ENCODE measurements at regions not wholly inside any gene's neighbourhood (a gene's known extent, or its start where the extent isn't known, plus 50 kb on each side); places are given as distances from the start of the nearest gene placed in this dataset.

DNA sequence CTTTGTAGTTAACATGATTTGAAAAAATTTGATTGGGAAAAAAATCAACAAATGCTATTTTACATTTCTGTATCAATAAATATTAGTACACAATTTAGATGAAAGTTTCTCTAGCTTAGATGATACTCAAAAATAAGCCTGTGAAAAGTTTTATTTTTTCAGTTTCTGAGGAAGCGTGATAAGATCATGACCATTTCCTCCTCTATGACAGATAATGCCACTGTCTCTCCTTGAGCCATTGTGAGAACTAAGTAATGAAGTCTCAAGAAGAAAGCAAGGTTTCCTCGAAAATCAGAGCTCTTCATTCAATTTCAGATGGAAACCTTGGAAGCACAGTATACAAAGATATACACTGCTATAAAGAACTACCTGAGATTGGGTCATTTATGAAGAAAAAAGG is 395.0 kb downstream of the HDGFL1 start:
- Histone ChIP-seq H3K4me3 (replicated peaks in 1 of 4; ENCODE audit: control extremely low read depth in 1 of 4, insufficient read depth in 1 of 4, low read depth in 3 of 4, low read length in 4 of 4) (no peak overlapping the region), H3K27ac (ENCODE audit: insufficient read depth, low read length) (no peak overlapping the region), H2AFZ (ENCODE audit: low read length) (no peak overlapping the region), H3K36me3 (ENCODE audit: control insufficient read depth, insufficient read depth, low read length) (no peaks in the 10 kb centered on the region), H3K27me3 (ENCODE audit: control insufficient read depth, insufficient read depth, low read length) (no peaks in the 10 kb centered on the region), H3K9me3 (ENCODE audit: control insufficient read depth, insufficient read depth, low read depth, low read length) (no peaks in the 10 kb centered on the region), H3K9ac (ENCODE audit: insufficient read depth, low read length) (no peak overlapping the region), H4K20me1 (ENCODE audit: control insufficient read depth, extremely low read depth, insufficient read depth, low read length) (no peaks in the 10 kb centered on the region), H3K4me1 (ENCODE audit: control insufficient read depth, extremely low read depth, insufficient read depth, low read length) (no peaks in the 10 kb centered on the region), H3K4me2 (ENCODE audit: extremely low read depth, insufficient read depth, low read length) (no peak overlapping the region), H3K79me2 (ENCODE audit: control insufficient read depth, insufficient read depth, low read length) (no peaks in the 10 kb centered on the region)
- no peak for TF ChIP-seq EZH2 (IDR thresholded peaks at IDR 0.05; ENCODE audit: low read length, missing control alignments)
- TF ChIP-seq, protein P1, sequence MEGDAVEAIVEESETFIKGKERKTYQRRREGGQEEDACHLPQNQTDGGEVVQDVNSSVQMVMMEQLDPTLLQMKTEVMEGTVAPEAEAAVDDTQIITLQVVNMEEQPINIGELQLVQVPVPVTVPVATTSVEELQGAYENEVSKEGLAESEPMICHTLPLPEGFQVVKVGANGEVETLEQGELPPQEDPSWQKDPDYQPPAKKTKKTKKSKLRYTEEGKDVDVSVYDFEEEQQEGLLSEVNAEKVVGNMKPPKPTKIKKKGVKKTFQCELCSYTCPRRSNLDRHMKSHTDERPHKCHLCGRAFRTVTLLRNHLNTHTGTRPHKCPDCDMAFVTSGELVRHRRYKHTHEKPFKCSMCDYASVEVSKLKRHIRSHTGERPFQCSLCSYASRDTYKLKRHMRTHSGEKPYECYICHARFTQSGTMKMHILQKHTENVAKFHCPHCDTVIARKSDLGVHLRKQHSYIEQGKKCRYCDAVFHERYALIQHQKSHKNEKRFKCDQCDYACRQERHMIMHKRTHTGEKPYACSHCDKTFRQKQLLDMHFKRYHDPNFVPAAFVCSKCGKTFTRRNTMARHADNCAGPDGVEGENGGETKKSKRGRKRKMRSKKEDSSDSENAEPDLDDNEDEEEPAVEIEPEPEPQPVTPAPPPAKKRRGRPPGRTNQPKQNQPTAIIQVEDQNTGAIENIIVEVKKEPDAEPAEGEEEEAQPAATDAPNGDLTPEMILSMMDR (conservative IDR thresholded peaks at IDR 0.05 in 1 of 2, IDR thresholded peaks at IDR 0.05 in 1 of 2; ENCODE audit: low read depth in 1 of 2, low read length in 2 of 2) = no peak
- no peak for DNase-seq (ENCODE audit: low read depth in 2 of 2)

DNA sequence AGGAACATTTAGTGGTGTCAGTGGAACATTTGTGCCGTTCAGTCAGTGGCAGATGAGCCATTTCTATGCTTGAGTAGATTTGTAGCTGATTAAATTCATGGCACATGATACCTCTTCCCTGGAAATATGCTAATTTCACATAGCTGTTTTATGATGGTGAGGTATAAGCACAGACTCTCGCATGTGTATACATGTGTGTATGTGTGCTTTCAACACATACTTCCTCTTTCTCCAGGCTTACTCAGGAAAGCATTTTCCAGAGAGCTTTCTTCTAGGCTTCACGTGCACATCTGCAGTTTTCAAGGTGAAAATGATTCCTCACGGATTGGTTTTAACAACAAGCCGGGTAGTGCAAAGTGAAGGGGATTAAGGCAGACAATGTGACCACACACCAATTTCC is 396.5 kb downstream of the HDGFL1 start:
- no peaks in the 10 kb centered on the region for H3K79me2 ChIP-seq (ENCODE audit: control insufficient read depth, insufficient read depth, low read length)

DNA sequence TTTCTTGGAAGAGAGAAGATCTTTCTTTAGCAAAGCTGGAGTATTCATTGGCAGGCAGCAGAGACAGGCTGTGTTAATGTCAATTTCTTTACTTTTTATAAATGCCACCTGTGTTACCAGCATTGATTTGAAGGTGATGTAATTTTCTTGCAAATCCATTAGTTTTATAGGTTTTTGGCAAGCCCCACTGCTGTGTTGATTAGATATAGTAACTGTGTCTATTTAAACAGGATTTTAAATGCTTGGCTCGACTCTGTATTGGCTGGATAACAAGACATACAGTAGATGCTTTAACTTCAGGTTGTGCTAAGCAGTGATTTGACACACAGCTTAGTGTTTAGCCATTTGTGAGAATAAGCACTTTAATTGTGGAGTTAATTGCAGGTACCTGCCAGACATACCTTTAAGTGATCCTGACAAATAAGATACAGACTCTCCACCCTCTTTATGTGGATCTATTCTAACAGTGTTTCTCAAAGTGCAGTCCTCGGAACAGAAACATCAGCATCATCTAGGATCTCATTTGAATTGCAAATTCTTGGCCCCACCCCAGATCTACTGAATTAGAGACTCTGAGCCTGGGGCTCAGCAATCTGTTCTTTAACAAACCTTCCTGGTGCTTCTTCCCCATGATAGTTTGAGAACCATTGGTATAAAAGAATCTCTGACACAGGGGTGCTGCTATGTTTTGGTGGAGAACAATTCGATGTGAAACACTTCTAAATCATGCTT is 397.5 kb downstream of the HDGFL1 start:
- DNase-seq (ENCODE audit: low read depth in 2 of 2) = no peak
- no peaks in the 10 kb centered on the region for H3K4me1 ChIP-seq (ENCODE audit: control insufficient read depth, extremely low read depth, insufficient read depth, low read length)
- no peak overlapping the region for H3K4me2 ChIP-seq (ENCODE audit: extremely low read depth, insufficient read depth, low read length)
- H3K36me3 ChIP-seq (ENCODE audit: control insufficient read depth, insufficient read depth, low read length) = no peaks in the 10 kb centered on the region
- H2AFZ ChIP-seq (ENCODE audit: low read length) = no peak overlapping the region
- H3K9me3 ChIP-seq (ENCODE audit: control insufficient read depth, insufficient read depth, low read depth, low read length) = no peaks in the 10 kb centered on the region
- no peaks in the 10 kb centered on the region for H3K79me2 ChIP-seq (ENCODE audit: control insufficient read depth, insufficient read depth, low read length)
- TF ChIP-seq EZH2 (IDR thresholded peaks at IDR 0.05; ENCODE audit: low read length, missing control alignments) = no peak
- TF ChIP-seq, protein P1 (conservative IDR thresholded peaks at IDR 0.05 in 1 of 2, IDR thresholded peaks at IDR 0.05 in 1 of 2; ENCODE audit: low read depth in 1 of 2, low read length in 2 of 2) = no peak
- no peaks in the 10 kb centered on the region for H4K20me1 ChIP-seq (ENCODE audit: control insufficient read depth, extremely low read depth, insufficient read depth, low read length)
- H3K4me3 ChIP-seq (replicated peaks in 1 of 4; ENCODE audit: control extremely low read depth in 1 of 4, insufficient read depth in 1 of 4, low read depth in 3 of 4, low read length in 4 of 4) = no peak overlapping the region
- no peaks in the 10 kb centered on the region for H3K27me3 ChIP-seq (ENCODE audit: control insufficient read depth, insufficient read depth, low read length)
- no peak overlapping the region for H3K27ac ChIP-seq (ENCODE audit: insufficient read depth, low read length)
- no peak overlapping the region for H3K9ac ChIP-seq (ENCODE audit: insufficient read depth, low read length)

More for the DNA sequence above, 396.5 kb downstream of the HDGFL1 start:
- Histone ChIP-seq H4K20me1 (ENCODE audit: control insufficient read depth, extremely low read depth, insufficient read depth, low read length) (no peaks in the 10 kb centered on the region), H3K4me3 (replicated peaks in 1 of 4; ENCODE audit: control extremely low read depth in 1 of 4, insufficient read depth in 1 of 4, low read depth in 3 of 4, low read length in 4 of 4) (no peak overlapping the region), H3K4me1 (ENCODE audit: control insufficient read depth, extremely low read depth, insufficient read depth, low read length) (no peaks in the 10 kb centered on the region), H3K27ac (ENCODE audit: insufficient read depth, low read length) (no peak overlapping the region), H3K9ac (ENCODE audit: insufficient read depth, low read length) (no peak overlapping the region), H3K4me2 (ENCODE audit: extremely low read depth, insufficient read depth, low read length) (no peak overlapping the region), H3K27me3 (ENCODE audit: control insufficient read depth, insufficient read depth, low read length) (no peaks in the 10 kb centered on the region), H2AFZ (ENCODE audit: low read length) (no peak overlapping the region), H3K9me3 (ENCODE audit: control insufficient read depth, insufficient read depth, low read depth, low read length) (no peaks in the 10 kb centered on the region), H3K36me3 (ENCODE audit: control insufficient read depth, insufficient read depth, low read length) (no peaks in the 10 kb centered on the region)
- no peak for DNase-seq (ENCODE audit: low read depth in 2 of 2)
- TF ChIP-seq EZH2 (IDR thresholded peaks at IDR 0.05; ENCODE audit: low read length, missing control alignments) = no peak
- TF ChIP-seq, protein P1 (conservative IDR thresholded peaks at IDR 0.05 in 1 of 2, IDR thresholded peaks at IDR 0.05 in 1 of 2; ENCODE audit: low read depth in 1 of 2, low read length in 2 of 2) = no peak
